Right lobe of liver (tissue), 6 donors: ENCODE measurements at regions not wholly inside any gene's neighbourhood (a gene's known extent, or its start where the extent isn't known, plus 50 kb on each side); places are given as distances from the start of the nearest gene placed in this dataset.
A peak's percentile ranks its signal among the peaks of the same experiment; 100 is the strongest.

Experiments used
- ATAC-seq, 4 donors: fragments of 200-7000 bp; cut with Tn5 transposase; one replicate each; pipeline ENCODE4 v1.9.1; 2020; ENCODE audit warnings: mild to moderate bottlenecking in 4 of 4, moderate library complexity in 4 of 4
- DNase-seq, 3 donors: peaks; one replicate each; pipeline ENCODE4 v3.0.0-alpha.2; 2020
- H3K27ac ChIP-seq, 3 donors: fragments of 200-600 bp; one replicate each; pipeline ENCODE4 v1.8.0; 2022
- H3K27me3 ChIP-seq, 2 donors: fragments of 200-600 bp; one replicate each; pipeline ENCODE4 v1.8.0; 2022
- H3K36me3 ChIP-seq, 4 donors: fragments of 200-600 bp; sonication (generic) in 1 of 4; one replicate each; pipeline versions ENCODE4 v1.5.1 to v1.8.0; 2017 to 2022; ENCODE audit warnings: control low read depth in 1 of 4
- H3K4me1 ChIP-seq, 4 donors: fragments of 200-600 bp; sonication (generic) in 1 of 4; one replicate each; pipeline versions ENCODE4 v1.5.1 to v1.8.0; 2017 to 2022; ENCODE audit warnings: control low read depth in 1 of 4
- H3K4me3 ChIP-seq, 3 donors: fragments of 200-600 bp; one replicate each; pipeline ENCODE4 v1.8.0; 2022
- H3K9me3 ChIP-seq, 4 donors: fragments of 200-600 bp; sonication (generic) in 1 of 4; one replicate each; pipeline versions ENCODE4 v1.5.1 to v1.8.0; 2017 to 2022; ENCODE audit warnings: control low read depth in 1 of 4
- POLR2A ChIP-seq: fragments of 450-650 bp; IDR thresholded peaks from one replicate; pipeline ENCODE4 v1.6.1; 2017; ENCODE audit warnings: antibody characterized with exemption, mild to moderate bottlenecking
- WGBS: methylation state at CpG from one replicate; pipeline ENCODE4 v1.1.6; 2018; ENCODE audit warnings: low coverage, low lambda C conversion rate; ENCODE audit not compliant: insufficient coverage; ENCODE audit errors: missing lambda C conversion rate; 5-methylcytosine and 5-hydroxymethylcytosine counted together
- intact Hi-C, 2 donors: fragments of 100-400 bp; cut with DNase I; formaldehyde crosslinking; loops; one replicate each; pipeline versions ENCODE4 v1.11.2 to v1.14.1; 2022
- TF ChIP-seq, protein P1 (sequence below), 4 donors: fragments of 200-600 bp in 3 of 4; fragments of 450-650 bp in 1 of 4; IDR thresholded peaks; one replicate each; pipeline versions ENCODE4 v1.5.1 to v1.8.0; 2016 to 2022; ENCODE audit warnings: antibody characterized with exemption in 4 of 4, mild to moderate bottlenecking in 2 of 4
- donor health status: DM: no; HTN: yes; CAD: no.
- donor health status: DM: no; HTN: no; CAD: no.
- donor health status: DM: no; HTN: no; CAD: no.
- donor health status: DM: no; HTN: yes; CAD: no.
- donor health status: DM: no; HTN: yes; CAD: no.

DNA sequence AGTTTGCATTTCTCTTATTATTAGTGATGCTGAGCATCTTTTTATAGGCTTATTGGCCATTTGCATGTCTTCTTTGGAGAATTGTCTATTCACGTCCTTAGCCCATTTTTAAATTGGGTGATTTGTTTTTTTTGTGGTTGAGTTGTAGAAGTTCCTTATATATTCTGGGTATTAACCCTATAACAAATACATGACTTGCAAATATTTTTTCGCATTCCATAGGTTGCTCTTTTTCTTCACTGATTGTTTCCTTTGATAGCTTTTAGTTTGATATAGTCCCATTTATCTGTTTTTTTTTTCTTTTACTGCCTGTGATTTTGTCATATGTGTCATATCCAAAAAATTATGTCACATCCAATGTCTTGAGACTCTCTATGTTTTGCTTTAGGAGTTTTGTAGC is 243.6 kb downstream of the GPD2 start:
- no peak overlapping the region for H3K27ac ChIP-seq
- no peak for TF ChIP-seq POLR2A
- TF ChIP-seq, protein P1, sequence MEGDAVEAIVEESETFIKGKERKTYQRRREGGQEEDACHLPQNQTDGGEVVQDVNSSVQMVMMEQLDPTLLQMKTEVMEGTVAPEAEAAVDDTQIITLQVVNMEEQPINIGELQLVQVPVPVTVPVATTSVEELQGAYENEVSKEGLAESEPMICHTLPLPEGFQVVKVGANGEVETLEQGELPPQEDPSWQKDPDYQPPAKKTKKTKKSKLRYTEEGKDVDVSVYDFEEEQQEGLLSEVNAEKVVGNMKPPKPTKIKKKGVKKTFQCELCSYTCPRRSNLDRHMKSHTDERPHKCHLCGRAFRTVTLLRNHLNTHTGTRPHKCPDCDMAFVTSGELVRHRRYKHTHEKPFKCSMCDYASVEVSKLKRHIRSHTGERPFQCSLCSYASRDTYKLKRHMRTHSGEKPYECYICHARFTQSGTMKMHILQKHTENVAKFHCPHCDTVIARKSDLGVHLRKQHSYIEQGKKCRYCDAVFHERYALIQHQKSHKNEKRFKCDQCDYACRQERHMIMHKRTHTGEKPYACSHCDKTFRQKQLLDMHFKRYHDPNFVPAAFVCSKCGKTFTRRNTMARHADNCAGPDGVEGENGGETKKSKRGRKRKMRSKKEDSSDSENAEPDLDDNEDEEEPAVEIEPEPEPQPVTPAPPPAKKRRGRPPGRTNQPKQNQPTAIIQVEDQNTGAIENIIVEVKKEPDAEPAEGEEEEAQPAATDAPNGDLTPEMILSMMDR (IDR thresholded peaks at IDR 0.05): no peak
- H3K27me3 ChIP-seq: no peaks in the 10 kb centered on the region
- H3K4me1 ChIP-seq: no peaks in the 10 kb centered on the region
- H3K9me3 ChIP-seq: no peaks in the 10 kb centered on the region
- no peak for ATAC-seq
- 89% methylated on average over 2 of the region's 2 CpGs for WGBS
- intact Hi-C loops: no loop called here
- H3K4me3 ChIP-seq: no peak overlapping the region
- no peaks in the 10 kb centered on the region for H3K36me3 ChIP-seq
- DNase-seq: no peak

DNA sequence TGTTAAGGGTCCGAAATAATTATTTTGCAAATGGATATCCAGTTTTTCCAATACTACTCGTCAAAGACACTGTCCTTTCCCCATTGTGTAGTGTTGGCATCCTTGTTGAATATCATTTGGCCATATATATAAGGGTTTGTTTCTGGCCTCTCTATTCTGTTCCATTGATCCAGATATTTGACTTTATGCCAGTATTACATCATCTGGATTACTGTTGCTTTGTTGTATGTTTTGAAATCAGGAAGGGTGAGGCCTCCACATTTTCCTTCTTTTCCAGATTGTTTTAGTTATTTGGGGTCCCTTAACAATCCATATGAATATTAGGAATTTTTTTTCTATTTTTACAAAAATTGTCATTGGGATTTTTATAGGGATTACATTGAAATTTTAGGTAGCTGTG is 244.1 kb downstream of the GPD2 start:
- DNase-seq (no peak), ATAC-seq (peak in 3 of 4 donors; percentile 43 to 59 (median 53))
- Histone ChIP-seq H3K4me1 (no peaks in the 10 kb centered on the region), H3K4me3 (no peak overlapping the region), H3K27me3 (no peaks in the 10 kb centered on the region), H3K9me3 (no peaks in the 10 kb centered on the region), H3K36me3 (no peaks in the 10 kb centered on the region), H3K27ac (no peak overlapping the region)
- 66% methylated on average over 2 of the region's 2 CpGs for WGBS
- intact Hi-C loops: no loop called here
- TF ChIP-seq POLR2A: no peak
- TF ChIP-seq, protein P1 (IDR thresholded peaks at IDR 0.05): no peak

DNA sequence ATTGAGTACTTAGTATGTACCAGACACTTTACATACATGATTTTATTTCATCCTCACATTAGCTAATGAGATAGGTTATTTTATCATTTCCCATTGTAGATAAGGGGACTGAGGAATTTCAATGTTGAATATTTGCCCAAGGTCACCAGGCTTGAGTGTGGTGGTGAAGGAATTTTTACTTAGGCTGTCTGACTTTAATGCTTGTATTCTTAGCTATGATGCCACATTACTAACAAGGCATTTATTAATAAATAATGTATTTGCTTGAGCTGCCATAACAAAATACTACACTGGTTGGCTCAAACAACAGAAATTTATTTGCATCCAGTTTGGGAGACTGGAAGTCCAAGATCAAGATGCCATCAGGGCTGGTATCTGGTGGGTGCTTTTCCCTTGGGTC is 250.9 kb downstream of the GPD2 start:
- Histone ChIP-seq H3K27ac (no peak overlapping the region), H3K36me3 (no peaks in the 10 kb centered on the region), H3K4me3 (no peak overlapping the region), H3K9me3 (no peaks in the 10 kb centered on the region), H3K4me1 (no peaks in the 10 kb centered on the region), H3K27me3 (no peaks in the 10 kb centered on the region)
- DNase-seq: no peak
- no peak for ATAC-seq
- TF ChIP-seq, protein P1 (IDR thresholded peaks at IDR 0.05): no peak
- TF ChIP-seq POLR2A: no peak
- intact Hi-C loops: no loop called here

DNA sequence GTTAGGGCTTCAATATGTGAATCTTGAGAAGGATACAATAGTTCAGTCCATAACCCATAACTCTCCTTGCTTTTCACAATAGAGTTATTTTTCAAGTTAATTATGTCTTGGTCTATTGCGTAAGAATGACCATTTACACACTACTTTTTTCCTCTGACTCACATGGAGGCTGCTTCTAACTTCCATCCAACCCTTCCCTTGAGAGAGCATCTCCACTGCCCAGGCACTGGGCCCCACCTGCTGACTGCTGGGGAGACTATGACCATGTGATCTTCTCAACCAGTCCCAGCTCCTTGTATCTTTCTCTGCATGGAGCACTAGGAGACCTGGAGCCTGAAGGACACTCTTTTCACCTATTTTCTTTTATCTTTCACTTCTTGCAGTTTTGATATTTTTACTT is 251.5 kb downstream of the GPD2 start:
- Histone ChIP-seq H3K27ac (no peak overlapping the region), H3K4me1 (no peaks in the 10 kb centered on the region), H3K27me3 (no peaks in the 10 kb centered on the region), H3K4me3 (no peak overlapping the region), H3K9me3 (no peaks in the 10 kb centered on the region), H3K36me3 (no peaks in the 10 kb centered on the region)
- DNase-seq (no peak), ATAC-seq (no peak)
- WGBS: 100% methylated on average over 1 of the region's 1 CpG
- intact Hi-C loops: no loop called here
- no peak for TF ChIP-seq POLR2A
- TF ChIP-seq, protein P1 (IDR thresholded peaks at IDR 0.05): no peak

DNA sequence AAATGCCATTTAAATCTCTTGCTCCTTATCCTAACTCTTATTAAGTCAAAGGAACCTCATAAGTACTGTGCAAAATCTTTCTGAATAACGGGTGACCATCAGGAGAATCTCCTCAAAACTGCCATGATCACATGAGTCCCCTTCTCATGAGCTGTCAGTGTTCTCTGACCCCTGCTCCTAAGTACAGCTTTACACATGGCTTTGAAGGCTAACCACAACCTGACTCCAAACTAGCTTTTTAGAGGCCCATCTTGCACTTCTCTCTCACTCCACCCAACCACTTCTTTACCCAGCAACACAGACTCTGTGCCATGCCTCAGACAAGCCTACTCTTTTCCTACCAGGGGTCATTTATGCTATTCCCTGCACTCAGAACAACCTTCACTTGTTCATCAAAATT is 253.8 kb downstream of the GPD2 start:
- Histone ChIP-seq H3K27ac (no peak overlapping the region), H3K9me3 (no peaks in the 10 kb centered on the region), H3K4me3 (no peak overlapping the region), H3K36me3 (no peaks in the 10 kb centered on the region), H3K4me1 (no peaks in the 10 kb centered on the region), H3K27me3 (no peaks in the 10 kb centered on the region)
- no peak for ATAC-seq
- intact Hi-C loops: no loop called here
- DNase-seq: no peak
- TF ChIP-seq POLR2A: no peak
- TF ChIP-seq, protein P1 (IDR thresholded peaks at IDR 0.05): no peak
- WGBS: 50% methylated on average over 1 of the region's 1 CpG
